Transverse colon (tissue), 4 donors: ENCODE measurements at regions not wholly inside any gene's neighbourhood (a gene's known extent, or its start where the extent isn't known, plus 50 kb on each side); places are given as distances from the start of the nearest gene placed in this dataset.

ENCODE experiments used
- DNase-seq: peaks from one replicate; pipeline ENCODE4 v3.0.0-alpha.2; 2019
- H3K27ac ChIP-seq, 4 donors: fragments of 200-600 bp; sonication (generic); 2 replicates each; pipeline ENCODE4 v1.5.1; 2016 to 2018; ENCODE audit warnings: inconsistent platforms in 4 of 4
- H3K27me3 ChIP-seq: fragments of 200-600 bp; sonication (generic); 2 replicates; pipeline ENCODE4 v1.5.1; 2017; ENCODE audit warnings: inconsistent platforms
- H3K36me3 ChIP-seq, 4 donors: fragments of 200-600 bp; sonication (generic); 2 replicates each; pipeline ENCODE4 v1.5.1; 2017 to 2019; ENCODE audit warnings: inconsistent platforms in 4 of 4
- H3K4me1 ChIP-seq, 4 donors: fragments of 200-600 bp; sonication (generic); 2 replicates each; pipeline ENCODE4 v1.5.1; 2017 to 2020; ENCODE audit warnings: inconsistent platforms in 4 of 4
- H3K4me3 ChIP-seq, 4 donors: fragments of 200-600 bp; sonication (generic); 1 replicate in 1 of 4; 2 replicates in 3 of 4; pipeline versions ENCODE4 v1.5.1 to v1.6.1; 2017 to 2019; ENCODE audit warnings: inconsistent platforms in 4 of 4
- H3K9me3 ChIP-seq, 2 donors: fragments of 200-600 bp; sonication (generic); 2 replicates each; pipeline ENCODE4 v1.5.1; 2017 to 2019; ENCODE audit warnings: inconsistent platforms in 2 of 2
- CTCF ChIP-seq, 5 experiments: fragments of 200-600 bp in 3 of 5; fragments of 450-650 bp in 2 of 5; sonication (generic) in 3 of 5; IDR thresholded peaks; 1 replicate in 2 of 5; 2 replicates in 3 of 5; pipeline ENCODE4 v1.5.1; 2016 to 2017; ENCODE audit warnings: antibody characterized with exemption in 5 of 5, inconsistent platforms in 3 of 5, mild to moderate bottlenecking in 2 of 5, moderate library complexity in 1 of 5
- EP300 ChIP-seq: sonication (generic); formaldehyde crosslinking; IDR thresholded peaks from one replicate; pipeline ENCODE4 v1.6.1; 2017; ENCODE audit warnings: antibody characterized with exemption, low read depth
- POLR2A ChIP-seq: fragments of 450-650 bp; IDR thresholded peaks from one replicate; pipeline ENCODE4 v1.6.1; 2016; ENCODE audit warnings: antibody characterized with exemption, mild to moderate bottlenecking, moderate library complexity
- POLR2AphosphoS5 ChIP-seq, 3 donors: sonication (generic); formaldehyde crosslinking; IDR thresholded peaks; one replicate each; pipeline ENCODE4 v1.6.1; 2016; ENCODE audit warnings: antibody characterized with exemption in 3 of 3
- WGBS, 2 donors: methylation state at CpG; one replicate each; pipeline ENCODE4 v1.1.5; 2018; ENCODE audit warnings: low coverage in 1 of 2; 5-methylcytosine and 5-hydroxymethylcytosine counted together
- in situ Hi-C, 4 donors: fragments of 200-750 bp; cut with MboI; loops; one replicate each; pipeline versions ENCODE4 v1.15.0 to v1.15.1; 2017; ENCODE audit warnings: low sequenced_read_pairs in 3 of 4, low pct_ligation_motif_present in 1 of 4, low pct_unique_long_range_greater_than_20kb in 1 of 4
- intact Hi-C: fragments of 100-400 bp; cut with DNase I; formaldehyde crosslinking; loops from one replicate; pipeline ENCODE4 v1.15.1; 2023; ENCODE audit warnings: low total_unique reads

- no peak for TF ChIP-seq POLR2A
- no peak for TF ChIP-seq CTCF (IDR thresholded peaks at IDR 0.05)
- no peak for TF ChIP-seq EP300
- TF ChIP-seq POLR2AphosphoS5 (IDR thresholded peaks at IDR 0.05) = no peak
- Histone ChIP-seq H3K9me3 (no peaks in the 10 kb centered on the region), H3K36me3 (no peaks in the 10 kb centered on the region), H3K4me3 (no peak overlapping the region), H3K4me1 (no peaks in the 10 kb centered on the region), H3K27ac (no peak overlapping the region), H3K27me3 (no peaks in the 10 kb centered on the region)
- no peak for DNase-seq
- in situ Hi-C loops (no loop called here), intact Hi-C loops (no loop called here)
- 92% methylated on average over 5 of the region's 5 CpGs; no CpG with 5 or more reads in 1 of the 2 donors for WGBS, 2 donors
These were observed 772.0 kb downstream of the TRIML1 start for GRCh38 chr4:188911199-188911598.

GRCh38 chr4:188911707-188912106, 772.5 kb downstream of the TRIML1 start:
- Histone ChIP-seq H3K27me3 (no peaks in the 10 kb centered on the region), H3K4me3 (no peak overlapping the region), H3K9me3 (no peaks in the 10 kb centered on the region), H3K27ac (no peak overlapping the region), H3K4me1 (no peaks in the 10 kb centered on the region), H3K36me3 (no peaks in the 10 kb centered on the region)
- TF ChIP-seq CTCF (IDR thresholded peaks at IDR 0.05) (no peak), POLR2A (no peak), POLR2AphosphoS5 (IDR thresholded peaks at IDR 0.05) (no peak), EP300 (no peak)
- DNase-seq = no peak
- intact Hi-C loops = no loop called here
- in situ Hi-C loops = no loop called here
- WGBS, 2 donors = 61 to 75% methylated on average over 5 of the region's 5 CpGs

GRCh38 chr4:188915175-188915574, 775.9 kb downstream of the TRIML1 start:
- Histone ChIP-seq H3K36me3 (no peaks in the 10 kb centered on the region), H3K27ac (no peak overlapping the region), H3K4me1 (no peaks in the 10 kb centered on the region), H3K4me3 (no peak overlapping the region), H3K27me3 (no peaks in the 10 kb centered on the region), H3K9me3 (no peaks in the 10 kb centered on the region)
- intact Hi-C loops = no loop called here
- WGBS, 2 donors = 81 to 86% methylated on average over 4 to 5 of the region's 5 CpGs
- in situ Hi-C loops = no loop called here
- TF ChIP-seq POLR2AphosphoS5 (IDR thresholded peaks at IDR 0.05) (no peak), CTCF (IDR thresholded peaks at IDR 0.05) (no peak)
- no peak for DNase-seq

GRCh38 chr4:188918787-188919186, 779.5 kb downstream of the TRIML1 start:
- Histone ChIP-seq H3K4me3 (no peak overlapping the region), H3K9me3 (no peaks in the 10 kb centered on the region), H3K36me3 (no peaks in the 10 kb centered on the region), H3K27me3 (no peaks in the 10 kb centered on the region), H3K27ac (no peak overlapping the region), H3K4me1 (no peaks in the 10 kb centered on the region)
- DNase-seq = no peak
- WGBS, 2 donors = 53 to 57% methylated on average over 1 to 2 of the region's 2 CpGs
- in situ Hi-C loops = no loop called here
- intact Hi-C loops = no loop called here
- no peak for TF ChIP-seq EP300
- TF ChIP-seq CTCF (IDR thresholded peaks at IDR 0.05) = no peak
- TF ChIP-seq POLR2AphosphoS5 (IDR thresholded peaks at IDR 0.05) = no peak
- TF ChIP-seq POLR2A = no peak
